ENCODE measurements at regions not wholly inside any gene's neighbourhood (a gene's known extent, or its start where the extent isn't known, plus 50 kb on each side); places are given as distances from the start of the nearest gene placed in this dataset.
A peak's percentile ranks its signal among the peaks of the same experiment; 100 is the strongest.

DNA sequence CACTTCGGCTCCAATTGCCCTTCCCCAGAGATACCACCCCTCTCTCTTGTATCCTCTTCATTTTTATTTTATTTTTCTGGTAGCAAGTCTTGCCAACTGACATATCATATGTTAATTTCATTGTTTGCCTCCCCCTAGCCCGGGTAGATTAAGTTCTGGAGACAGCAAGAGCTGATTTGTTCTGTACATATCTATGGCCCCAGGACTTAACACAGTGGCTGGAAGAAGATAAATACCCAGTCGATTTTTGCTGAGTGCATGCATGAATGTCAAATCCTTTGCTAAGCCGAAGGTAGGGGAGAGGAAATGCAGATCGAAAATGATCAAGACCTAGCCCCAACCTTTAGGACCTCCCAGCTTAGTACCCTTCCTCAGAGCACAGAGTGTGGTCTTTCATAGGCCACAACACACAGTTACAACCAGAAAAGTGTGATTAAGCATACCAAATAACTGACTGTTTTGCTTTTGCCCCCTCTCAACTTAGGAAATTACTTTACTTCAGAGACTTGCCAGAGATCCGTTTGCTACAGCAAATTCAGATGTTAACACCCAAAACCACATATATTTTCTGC lies 58.7 kb upstream of the KLF3 start:
- H4K91ac ChIP-seq (replicated peaks; ENCODE audit: insufficient read length, low read length), result no peak overlapping the region
- no peak overlapping the region for H4K5ac ChIP-seq (ENCODE audit: insufficient read length, low read depth, low read length)
- H3K23ac ChIP-seq (ENCODE audit: insufficient read length), result no peak overlapping the region
- H3K36me3 ChIP-seq (ENCODE audit: control insufficient read depth in 2 of 4, insufficient read depth in 4 of 4, low read length in 3 of 4), result no peaks in the 10 kb centered on the region
- no peaks in the 10 kb centered on the region for H3K9me3 ChIP-seq (ENCODE audit: insufficient read depth in 2 of 2, low read depth in 1 of 2, low read length in 1 of 2)
- H3K18ac ChIP-seq (ENCODE audit: extremely low read depth, low read length), result no peak overlapping the region
- no peak overlapping the region; a peak in 1 of 4 replicates for H3K4me2 ChIP-seq (ENCODE audit: insufficient read depth in 1 of 2, low read depth in 2 of 2, low read length in 2 of 2)
- no peak overlapping the region for H3K4ac ChIP-seq (replicated peaks; ENCODE audit: insufficient read length, low read depth, low read length)
- H3K4me1 ChIP-seq (replicated peaks in 1 of 4; ENCODE audit: control insufficient read depth in 3 of 4, insufficient read depth in 4 of 4, low read length in 3 of 4), result peaks cover 0 to 11% (median 6%) of the 10 kb centered on the region in 4 experiments; a peak in 5 of 7 replicates
- H2BK12ac ChIP-seq (ENCODE audit: low read depth, low read length), result no peak overlapping the region
- no peak overlapping the region for H2BK20ac ChIP-seq (ENCODE audit: low read length)
- H2BK15ac ChIP-seq (ENCODE audit: low read length), result no peak overlapping the region
- DNase-seq (ENCODE audit: low read depth in 1 of 2, low spot score in 2 of 2) (peak in 1 of 2 experiments; percentile 24), FAIRE-seq (no peak)
- no peak overlapping the region for H4K8ac ChIP-seq (ENCODE audit: extremely low read depth, insufficient read depth, low read length)
- H3K27ac ChIP-seq (ENCODE audit: low read depth, low read length), result no peak overlapping the region
- no peak overlapping the region for H3K56ac ChIP-seq (replicated peaks; ENCODE audit: insufficient read length, low read depth, low read length)
- no peak overlapping the region for H2BK5ac ChIP-seq (ENCODE audit: low read depth, low read length)
- CTCF ChIA-PET (ENCODE audit: partially characterized antibody), result interaction anchor here (2.0 kb wide), 1 partner anchor 286 kb away, joined by 6 read pairs; no protein-coding TSS in a partner anchor
- no peak overlapping the region for H2AFZ ChIP-seq (ENCODE audit: low read length)
- H3K9ac ChIP-seq (replicated peaks in 1 of 4; ENCODE audit: extremely low read depth in 1 of 4, low read depth in 3 of 4, low read length in 3 of 4), result no peak overlapping the region
- no peaks in the 10 kb centered on the region for H3K23me2 ChIP-seq (ENCODE audit: low read depth, low read length)
- no peak overlapping the region for H2BK120ac ChIP-seq (replicated peaks; ENCODE audit: low read depth, low read length)
- no peaks in the 10 kb centered on the region for H3K27me3 ChIP-seq (replicated peaks in 1 of 4; ENCODE audit: control insufficient read depth in 3 of 4, extremely low read depth in 1 of 4, insufficient read depth in 3 of 4, low read length in 3 of 4)
- POLR2A ChIA-PET (ENCODE audit: partially characterized antibody), result no interaction called here
- 78% methylated on average over 6 of the region's 6 CpGs; no CpG with 5 or more reads in 1 of the 2 experiments for WGBS, 2 experiments (ENCODE audit: extremely low coverage in 1 of 2, insufficient coverage in 1 of 2, insufficient read length in 1 of 2, insufficient replicate concordance in 2 of 2, low coverage in 1 of 2, low lambda C conversion rate in 2 of 2, missing lambda C conversion rate in 1 of 2)
- no peak overlapping the region for H3K4me3 ChIP-seq (ENCODE audit: extremely low read depth in 1 of 4, insufficient read depth in 2 of 4, low read depth in 3 of 4, low read length in 4 of 4)
- H4K20me1 ChIP-seq (replicated peaks in 1 of 2; ENCODE audit: control insufficient read depth in 1 of 2, insufficient read depth in 2 of 2, low read length in 2 of 2), result no peaks in the 10 kb centered on the region
- H3K14ac ChIP-seq (ENCODE audit: insufficient read length), result no peak overlapping the region
- no peak overlapping the region for H2AK5ac ChIP-seq (ENCODE audit: low read depth, low read length)
- TF ChIP-seq SRF (IDR thresholded peaks at IDR 0.05; ENCODE audit: low read depth, low read length) (no peak), PHF8 (conservative IDR thresholded peaks at IDR 0.05; ENCODE audit: low read depth, low read length) (no peak), FOSL1 (IDR thresholded peaks at IDR 0.05; ENCODE audit: insufficient read depth, low read depth, low read length) (no peak), POLR2A (IDR thresholded peaks at IDR 0.05; ENCODE audit: control extremely low read depth in 1 of 2, low read depth in 2 of 2, low read length in 2 of 2) (no peak), BCL11A (IDR thresholded peaks at IDR 0.05; ENCODE audit: low read depth in 2 of 2, low read length in 2 of 2) (no peak), ATF3 (IDR thresholded peaks at IDR 0.05; ENCODE audit: insufficient read depth, low read depth, low read length) (no peak), RAD21 (IDR thresholded peaks at IDR 0.05 in 1 of 2, conservative IDR thresholded peaks at IDR 0.05 in 1 of 2; ENCODE audit: low read depth in 2 of 2, low read length in 2 of 2) (no peak)
- no peaks in the 10 kb centered on the region for H3K79me1 ChIP-seq (ENCODE audit: low read depth, low read length)
- no peaks in the 10 kb centered on the region for H3K79me2 ChIP-seq (ENCODE audit: control insufficient read depth in 1 of 2, insufficient read depth in 2 of 2, low read length in 2 of 2)
